ENCODE measurements at regions not wholly inside any gene's neighbourhood (a gene's known extent, or its start where the extent isn't known, plus 50 kb on each side); places are given as distances from the start of the nearest gene placed in this dataset.

GRCh38 chr12:115626210-115626609 is 651.3 kb downstream of the MED13L start:
- H3K4me3 Mint-ChIP-seq, result no peak overlapping the region
- no peak for ATAC-seq
- peaks cover 8% of the 10 kb centered on the region for H3K27me3 Mint-ChIP-seq (ENCODE audit: low read depth)
- H3K9me3 Mint-ChIP-seq, result no peaks in the 10 kb centered on the region
- no peak for DNase-seq
- no peaks in the 10 kb centered on the region for H3K36me3 Mint-ChIP-seq (ENCODE audit: insufficient read depth)
- H3K4me1 Mint-ChIP-seq (ENCODE audit: low read depth), result no peaks in the 10 kb centered on the region

- Mint-ChIP-seq H3K36me3 (ENCODE audit: insufficient read depth) (no peaks in the 10 kb centered on the region), H3K4me3 (no peak overlapping the region), H3K9me3 (no peaks in the 10 kb centered on the region), H3K4me1 (ENCODE audit: low read depth) (no peaks in the 10 kb centered on the region), H3K27me3 (ENCODE audit: low read depth) (peaks cover 8% of the 10 kb centered on the region)
- no peak for ATAC-seq
- no peak for DNase-seq
Measured at GRCh38 chr12:115623764-115624334, 653.6 kb downstream of the MED13L start.

- Mint-ChIP-seq H3K9me3 (peaks cover 2% of the 10 kb centered on the region), H3K4me1 (ENCODE audit: low read depth) (no peaks in the 10 kb centered on the region), H3K4me3 (no peak overlapping the region), H3K36me3 (ENCODE audit: insufficient read depth) (no peaks in the 10 kb centered on the region), H3K27me3 (ENCODE audit: low read depth) (peaks cover 8% of the 10 kb centered on the region)
- DNase-seq (no peak), ATAC-seq (no peak)
Measured at GRCh38 chr12:115623275-115623674, 654.2 kb downstream of the MED13L start.

- ATAC-seq, result no peak
- Mint-ChIP-seq H3K27me3 (ENCODE audit: low read depth) (peaks cover 8% of the 10 kb centered on the region), H3K4me1 (ENCODE audit: low read depth) (no peaks in the 10 kb centered on the region), H3K36me3 (ENCODE audit: insufficient read depth) (no peaks in the 10 kb centered on the region), H3K9me3 (peaks cover 8% of the 10 kb centered on the region), H3K4me3 (no peak overlapping the region)
- no peak for DNase-seq
Measured at GRCh38 chr12:115620816-115621215, 656.7 kb downstream of the MED13L start.

- H3K36me3 Mint-ChIP-seq (ENCODE audit: insufficient read depth), result no peaks in the 10 kb centered on the region
- no peak for ATAC-seq
- peaks cover 8% of the 10 kb centered on the region for H3K9me3 Mint-ChIP-seq
- H3K4me1 Mint-ChIP-seq (ENCODE audit: low read depth), result no peaks in the 10 kb centered on the region
- DNase-seq, result no peak
- peaks cover 5% of the 10 kb centered on the region for H3K27me3 Mint-ChIP-seq (ENCODE audit: low read depth)
- no peak overlapping the region for H3K4me3 Mint-ChIP-seq
Measured at GRCh38 chr12:115619889-115620288, 657.6 kb downstream of the MED13L start.

GRCh38 chr12:115619061-115619460 is 658.4 kb downstream of the MED13L start:
- H3K9me3 Mint-ChIP-seq, result peaks cover 8% of the 10 kb centered on the region
- H3K4me3 Mint-ChIP-seq, result no peak overlapping the region
- no peak for DNase-seq
- no peaks in the 10 kb centered on the region for H3K4me1 Mint-ChIP-seq (ENCODE audit: low read depth)
- no peaks in the 10 kb centered on the region for H3K36me3 Mint-ChIP-seq (ENCODE audit: insufficient read depth)
- peaks cover 4% of the 10 kb centered on the region for H3K27me3 Mint-ChIP-seq (ENCODE audit: low read depth)
- no peak for ATAC-seq

GRCh38 chr12:115618105-115618504 is 659.4 kb downstream of the MED13L start:
- ATAC-seq (no peak), DNase-seq (no peak)
- H3K9me3 Mint-ChIP-seq, result peaks cover 8% of the 10 kb centered on the region
- no peaks in the 10 kb centered on the region for H3K36me3 Mint-ChIP-seq (ENCODE audit: insufficient read depth)
- no peak overlapping the region for H3K4me3 Mint-ChIP-seq
- H3K4me1 Mint-ChIP-seq (ENCODE audit: low read depth), result no peaks in the 10 kb centered on the region
- no peaks in the 10 kb centered on the region for H3K27me3 Mint-ChIP-seq (ENCODE audit: low read depth)

- Mint-ChIP-seq H3K4me1 (ENCODE audit: low read depth) (no peaks in the 10 kb centered on the region), H3K4me3 (no peak overlapping the region), H3K9me3 (peaks cover 8% of the 10 kb centered on the region), H3K36me3 (ENCODE audit: insufficient read depth) (no peaks in the 10 kb centered on the region), H3K27me3 (ENCODE audit: low read depth) (no peaks in the 10 kb centered on the region)
- ATAC-seq (no peak), DNase-seq (no peak)
Measured at GRCh38 chr12:115617391-115617790, 660.1 kb downstream of the MED13L start.

GRCh38 chr12:115611477-115611876 is 666.0 kb downstream of the MED13L start:
- H3K4me3 Mint-ChIP-seq, result no peak overlapping the region
- H3K4me1 Mint-ChIP-seq (ENCODE audit: low read depth), result no peaks in the 10 kb centered on the region
- no peaks in the 10 kb centered on the region for H3K36me3 Mint-ChIP-seq (ENCODE audit: insufficient read depth)
- DNase-seq (no peak), ATAC-seq (no peak)
- H3K9me3 Mint-ChIP-seq, result no peaks in the 10 kb centered on the region
- H3K27me3 Mint-ChIP-seq (ENCODE audit: low read depth), result no peaks in the 10 kb centered on the region

GRCh38 chr12:115609347-115609746 is 668.1 kb downstream of the MED13L start:
- no peaks in the 10 kb centered on the region for H3K9me3 Mint-ChIP-seq
- H3K36me3 Mint-ChIP-seq (ENCODE audit: insufficient read depth), result no peaks in the 10 kb centered on the region
- DNase-seq (no peak), ATAC-seq (no peak)
- peaks cover 7% of the 10 kb centered on the region for H3K27me3 Mint-ChIP-seq (ENCODE audit: low read depth)
- H3K4me3 Mint-ChIP-seq, result no peak overlapping the region
- no peaks in the 10 kb centered on the region for H3K4me1 Mint-ChIP-seq (ENCODE audit: low read depth)

- peaks cover 13% of the 10 kb centered on the region for H3K27me3 Mint-ChIP-seq (ENCODE audit: low read depth)
- no peak for ATAC-seq
- no peaks in the 10 kb centered on the region for H3K4me1 Mint-ChIP-seq (ENCODE audit: low read depth)
- no peaks in the 10 kb centered on the region for H3K9me3 Mint-ChIP-seq
- H3K4me3 Mint-ChIP-seq, result no peak overlapping the region
- no peaks in the 10 kb centered on the region for H3K36me3 Mint-ChIP-seq (ENCODE audit: insufficient read depth)
- DNase-seq, result no peak
Measured at GRCh38 chr12:115606040-115606439, 671.5 kb downstream of the MED13L start.

GRCh38 chr12:115598871-115599811 is 678.4 kb downstream of the MED13L start:
- DNase-seq (no peak), ATAC-seq (no peak)
- peaks cover 6% of the 10 kb centered on the region for H3K27me3 Mint-ChIP-seq (ENCODE audit: low read depth)
- H3K9me3 Mint-ChIP-seq, result peaks cover 4% of the 10 kb centered on the region
- no peak overlapping the region for H3K4me3 Mint-ChIP-seq
- H3K4me1 Mint-ChIP-seq (ENCODE audit: low read depth), result no peaks in the 10 kb centered on the region
- no peaks in the 10 kb centered on the region for H3K36me3 Mint-ChIP-seq (ENCODE audit: insufficient read depth)

GRCh38 chr12:115597157-115597712 is 680.3 kb downstream of the MED13L start:
- peaks cover 6% of the 10 kb centered on the region for H3K27me3 Mint-ChIP-seq (ENCODE audit: low read depth)
- ATAC-seq (no peak), DNase-seq (no peak)
- no peaks in the 10 kb centered on the region for H3K36me3 Mint-ChIP-seq (ENCODE audit: insufficient read depth)
- peaks cover 4% of the 10 kb centered on the region for H3K9me3 Mint-ChIP-seq
- H3K4me1 Mint-ChIP-seq (ENCODE audit: low read depth), result no peaks in the 10 kb centered on the region
- no peak overlapping the region for H3K4me3 Mint-ChIP-seq

- Mint-ChIP-seq H3K9me3 (no peaks in the 10 kb centered on the region), H3K27me3 (ENCODE audit: low read depth) (peaks cover 7% of the 10 kb centered on the region), H3K4me1 (ENCODE audit: low read depth) (no peaks in the 10 kb centered on the region), H3K4me3 (no peak overlapping the region), H3K36me3 (ENCODE audit: insufficient read depth) (no peaks in the 10 kb centered on the region)
- ATAC-seq (no peak), DNase-seq (no peak)
Measured at GRCh38 chr12:115588131-115588530, 689.4 kb downstream of the MED13L start.

- H3K4me1 Mint-ChIP-seq (ENCODE audit: low read depth), result no peaks in the 10 kb centered on the region
- no peaks in the 10 kb centered on the region for H3K9me3 Mint-ChIP-seq
- H3K36me3 Mint-ChIP-seq (ENCODE audit: insufficient read depth), result no peaks in the 10 kb centered on the region
- no peak overlapping the region for H3K4me3 Mint-ChIP-seq
- ATAC-seq (no peak), DNase-seq (no peak)
- peaks cover 7% of the 10 kb centered on the region for H3K27me3 Mint-ChIP-seq (ENCODE audit: low read depth)
Measured at GRCh38 chr12:115584156-115584555, 693.3 kb downstream of the MED13L start.
